Motor neuron (in vitro differentiated cells): ENCODE measurements at regions not wholly inside any gene's neighbourhood (a gene's known extent, or its start where the extent isn't known, plus 50 kb on each side); places are given as distances from the start of the nearest gene placed in this dataset.

Experiments
- ATAC-seq, 8 experiments: fragments of 200-7000 bp; cut with Tn5 transposase; replicated peaks in 6 of 8; 2 replicates each; pipeline ENCODE4 v1.8.0; 2021; ENCODE audit warnings: mild to moderate bottlenecking in 8 of 8, moderate library complexity in 8 of 8
- H3K27ac ChIP-seq, 2 donors: fragments of 250-450 bp; sonication (Bioruptor Pico); 2 replicates each; pipeline ENCODE4 v1.9.0; 2021; ENCODE audit warnings: antibody characterized with exemption in 2 of 2, mild to moderate bottlenecking in 2 of 2, moderate library complexity in 1 of 2
- H3K4me1 ChIP-seq, 2 donors: fragments of 250-450 bp; sonication (Bioruptor Pico); replicated peaks in 1 of 2; 2 replicates each; pipeline ENCODE4 v1.6.1; 2021; ENCODE audit warnings: antibody characterized with exemption in 2 of 2, mild to moderate bottlenecking in 2 of 2, moderate library complexity in 1 of 2
- H3K4me3 ChIP-seq, 5 donors: fragments of 250-450 bp; sonication (Bioruptor Pico); 2 replicates each; pipeline ENCODE4 v1.9.0; 2021; ENCODE audit warnings: antibody characterized with exemption in 5 of 5, mild to moderate bottlenecking in 5 of 5, moderate library complexity in 4 of 5
- WGBS, 10 experiments: fragments of 450-650 bp; shearing (Covaris generic); methylation state at CpG; one replicate each; pipeline ENCODE4 v1.0.0; 2022; 5-methylcytosine and 5-hydroxymethylcytosine counted together
- in situ Hi-C, 9 experiments: fragments of 400-800 bp; cut with MboI; loops; one replicate each; pipeline ENCODE4 v1.15.0; 2021; ENCODE audit warnings: low sequenced_read_pairs in 9 of 9, low pct_unique_long_range_greater_than_20kb in 2 of 9; ENCODE audit not compliant: unreplicated experiment in 9 of 9

- no peak for ATAC-seq
- Histone ChIP-seq H3K4me3 (no peak overlapping the region), H3K4me1 (peaks cover 28 to 31% of the 10 kb centered on the region in 2 donors), H3K27ac (no peak overlapping the region)
- in situ Hi-C loops, result loop anchor here in 8 of 9 experiments (10.0 to 25.0 kb wide), 4 partner anchors 715 to 735 kb away; no protein-coding TSS in a partner anchor
- whole genome bisulfite sequencing, 10 experiments, result 10 to 100% (median 100%) methylated on average over 1 to 5 of the region's 6 CpGs; no CpG with 5 or more reads in 1 of the 10 experiments
Observed at GRCh38 chr2:236340251-236340650, 76.0 kb upstream of the ASB18 start.

- WGBS, 10 experiments, result 58 to 100% (median 65%) methylated on average over 1 to 8 of the region's 14 CpGs; no CpG with 5 or more reads in 4 of the 10 experiments
- in situ Hi-C loops, result loop anchor here in 8 of 9 experiments (10.0 to 25.0 kb wide), 4 partner anchors 714 to 734 kb away; no protein-coding TSS in a partner anchor
Observed at GRCh38 chr2:236341067-236341466, 76.9 kb upstream of the ASB18 start.

GRCh38 chr2:236341721-236342120 lies 77.5 kb upstream of the ASB18 start:
- peaks cover 31 to 37% of the 10 kb centered on the region in 2 donors for H3K4me1 ChIP-seq
- WGBS, 10 experiments, result 10 to 62% (median 51%) methylated on average over 1 to 7 of the region's 14 CpGs; no CpG with 5 or more reads in 4 of the 10 experiments
- H3K27ac ChIP-seq, result peak overlapping the region in 1 of 2 donors; percentile 36
- ATAC-seq, result peak in 5 of 8 experiments; percentile 48 to 64 (median 59)
- in situ Hi-C loops, result loop anchor here in 8 of 9 experiments (10.0 to 25.0 kb wide), 4 partner anchors 713 to 733 kb away; no protein-coding TSS in a partner anchor
- H3K4me3 ChIP-seq, result no peak overlapping the region

More at GRCh38 chr2:236341067-236341466, 76.9 kb upstream of the ASB18 start:
- peak overlapping the region in 1 of 2 donors; percentile 36 for H3K27ac ChIP-seq
- ATAC-seq, result peak in 5 of 8 experiments; percentile 20 to 67 (median 59)
- H3K4me1 ChIP-seq, result peaks cover 31 to 37% of the 10 kb centered on the region in 2 donors
- no peak overlapping the region for H3K4me3 ChIP-seq

GRCh38 chr2:236342507-236342906 lies 78.3 kb upstream of the ASB18 start:
- no peak overlapping the region for H3K27ac ChIP-seq
- ATAC-seq, result no peak
- H3K4me3 ChIP-seq, result no peak overlapping the region
- in situ Hi-C loops, result loop anchor here in 8 of 9 experiments (10.0 to 25.0 kb wide), 4 partner anchors 712 to 732 kb away; no protein-coding TSS in a partner anchor
- H3K4me1 ChIP-seq, result peaks cover 31 to 37% of the 10 kb centered on the region in 2 donors
- WGBS, 10 experiments, result 100% methylated on average over 1 to 3 of the region's 10 CpGs; no CpG with 5 or more reads in 6 of the 10 experiments

GRCh38 chr2:236342951-236343350 lies 78.7 kb upstream of the ASB18 start:
- in situ Hi-C loops, result loop anchor here in 8 of 9 experiments (10.0 to 25.0 kb wide), 4 partner anchors 712 to 732 kb away; no protein-coding TSS in a partner anchor
- no peak for ATAC-seq
- Histone ChIP-seq H3K4me1 (peaks cover 31 to 37% of the 10 kb centered on the region in 2 donors), H3K4me3 (no peak overlapping the region), H3K27ac (no peak overlapping the region)
- WGBS, 10 experiments, result 33 to 96% (median 90%) methylated on average over 1 to 4 of the region's 12 CpGs; no CpG with 5 or more reads in 5 of the 10 experiments

- peak in 3 of 8 experiments; percentile 32 to 50 (median 46) for ATAC-seq
- Histone ChIP-seq H3K27ac (no peak overlapping the region), H3K4me3 (no peak overlapping the region), H3K4me1 (peaks cover 29 to 34% of the 10 kb centered on the region in 2 donors)
- in situ Hi-C loops, result loop anchor here in 8 of 9 experiments (10.0 to 25.0 kb wide), 4 partner anchors 711 to 731 kb away; no protein-coding TSS in a partner anchor
- 3 to 69% (median 43%) methylated on average over 3 to 8 of the region's 10 CpGs; no CpG with 5 or more reads in 2 of the 10 experiments for WGBS, 10 experiments
Observed at GRCh38 chr2:236343400-236344161, 79.4 kb upstream of the ASB18 start.

- WGBS, 10 experiments, result 24 to 100% (median 55%) methylated on average over 1 to 5 of the region's 7 CpGs; no CpG with 5 or more reads in 2 of the 10 experiments
- H3K4me3 ChIP-seq, result no peak overlapping the region
- peaks cover 21 to 27% of the 10 kb centered on the region in 2 donors for H3K4me1 ChIP-seq
- in situ Hi-C loops, result loop anchor here in 8 of 9 experiments (10.0 to 25.0 kb wide), 4 partner anchors 710 to 730 kb away; no protein-coding TSS in a partner anchor
- H3K27ac ChIP-seq, result no peak overlapping the region
- ATAC-seq, result no peak
Observed at GRCh38 chr2:236344446-236344845, 80.2 kb upstream of the ASB18 start.

GRCh38 chr2:236345081-236345714 lies 81.0 kb upstream of the ASB18 start:
- in situ Hi-C loops, result loop anchor here in 8 of 9 experiments (10.0 to 25.0 kb wide), 4 partner anchors 710 to 730 kb away; no protein-coding TSS in a partner anchor

GRCh38 chr2:236346366-236346765 lies 82.2 kb upstream of the ASB18 start:
- no peak overlapping the region for H3K27ac ChIP-seq
- in situ Hi-C loops, result loop anchor here in 8 of 9 experiments (10.0 to 25.0 kb wide), 4 partner anchors 708 to 728 kb away; no protein-coding TSS in a partner anchor
- 10 to 100% (median 93%) methylated on average over 1 to 6 of the region's 6 CpGs; no CpG with 5 or more reads in 3 of the 10 experiments for WGBS, 10 experiments
- peaks cover 15 to 21% of the 10 kb centered on the region in 2 donors for H3K4me1 ChIP-seq
- H3K4me3 ChIP-seq, result no peak overlapping the region
- no peak for ATAC-seq

More at GRCh38 chr2:236345081-236345714, 81.0 kb upstream of the ASB18 start:
- 40 to 79% (median 48%) methylated on average over 1 to 9 of the region's 18 CpGs; no CpG with 5 or more reads in 4 of the 10 experiments for WGBS, 10 experiments
- Histone ChIP-seq H3K27ac (no peak overlapping the region), H3K4me3 (no peak overlapping the region), H3K4me1 (peaks cover 21 to 27% of the 10 kb centered on the region in 2 donors)
- no peak for ATAC-seq

- Histone ChIP-seq H3K27ac (no peak overlapping the region), H3K4me3 (no peak overlapping the region), H3K4me1 (peaks cover 8 to 16% of the 10 kb centered on the region in 2 donors)
- in situ Hi-C loops, result loop anchor here in 8 of 9 experiments (10.0 to 25.0 kb wide), 4 partner anchors 707 to 727 kb away; no protein-coding TSS in a partner anchor
- WGBS, 10 experiments, result 46 to 100% (median 69%) methylated on average over 1 to 9 of the region's 11 CpGs; no CpG with 5 or more reads in 4 of the 10 experiments
- no peak for ATAC-seq
Observed at GRCh38 chr2:236348279-236348678, 84.1 kb upstream of the ASB18 start.

GRCh38 chr2:236348976-236349375 lies 84.8 kb upstream of the ASB18 start:
- no peak for ATAC-seq
- Histone ChIP-seq H3K4me3 (no peak overlapping the region), H3K27ac (no peak overlapping the region), H3K4me1 (peaks cover 8 to 12% of the 10 kb centered on the region in 2 donors)
- in situ Hi-C loops, result loop anchor here in 8 of 9 experiments (10.0 to 25.0 kb wide), 4 partner anchors 706 to 726 kb away; no protein-coding TSS in a partner anchor
- 67 to 100% (median 93%) methylated on average over 1 to 6 of the region's 6 CpGs for WGBS, 10 experiments

GRCh38 chr2:236350426-236350825 lies 86.2 kb upstream of the ASB18 start:
- whole genome bisulfite sequencing, 10 experiments, result 35 to 94% (median 70%) methylated on average over 1 to 9 of the region's 10 CpGs; no CpG with 5 or more reads in 1 of the 10 experiments
- H3K4me3 ChIP-seq, result no peak overlapping the region
- no peak for ATAC-seq
- no peak overlapping the region for H3K27ac ChIP-seq
- peaks cover 4 to 11% of the 10 kb centered on the region in 2 donors for H3K4me1 ChIP-seq
- in situ Hi-C loops, result loop anchor here in 3 of 9 experiments (25.0 kb wide), 3 partner anchors 187 to 712 kb away; no protein-coding TSS in a partner anchor
